Choroid plexus epithelial cell (primary cell): ENCODE measurements at regions not wholly inside any gene's neighbourhood (a gene's known extent, or its start where the extent isn't known, plus 50 kb on each side); places are given as distances from the start of the nearest gene placed in this dataset.

Experiments
- DNase-seq: peaks from one replicate; pipeline ENCODE4 v3.0.0-alpha.2; 2010; ENCODE audit warnings: low read depth
- H3K4me3 ChIP-seq: 2 replicates; pipeline ENCODE4 v1.5.1; 2011; ENCODE audit warnings: low read depth, mild to moderate bottlenecking, control low read depth, low read length, moderate library complexity
- CTCF ChIP-seq: conservative IDR thresholded peaks from 2 replicates; pipeline ENCODE4 v1.5.1; 2011; ENCODE audit warnings: low read depth, mild to moderate bottlenecking, control low read depth, inconsistent platforms, low read length, moderate library complexity

GRCh38 chr5:74500110-74500917 is 140.2 kb downstream of the ENC1 start:
- no peak for TF ChIP-seq CTCF
- no peak overlapping the region for H3K4me3 ChIP-seq
- DNase-seq: no peak

DNA sequence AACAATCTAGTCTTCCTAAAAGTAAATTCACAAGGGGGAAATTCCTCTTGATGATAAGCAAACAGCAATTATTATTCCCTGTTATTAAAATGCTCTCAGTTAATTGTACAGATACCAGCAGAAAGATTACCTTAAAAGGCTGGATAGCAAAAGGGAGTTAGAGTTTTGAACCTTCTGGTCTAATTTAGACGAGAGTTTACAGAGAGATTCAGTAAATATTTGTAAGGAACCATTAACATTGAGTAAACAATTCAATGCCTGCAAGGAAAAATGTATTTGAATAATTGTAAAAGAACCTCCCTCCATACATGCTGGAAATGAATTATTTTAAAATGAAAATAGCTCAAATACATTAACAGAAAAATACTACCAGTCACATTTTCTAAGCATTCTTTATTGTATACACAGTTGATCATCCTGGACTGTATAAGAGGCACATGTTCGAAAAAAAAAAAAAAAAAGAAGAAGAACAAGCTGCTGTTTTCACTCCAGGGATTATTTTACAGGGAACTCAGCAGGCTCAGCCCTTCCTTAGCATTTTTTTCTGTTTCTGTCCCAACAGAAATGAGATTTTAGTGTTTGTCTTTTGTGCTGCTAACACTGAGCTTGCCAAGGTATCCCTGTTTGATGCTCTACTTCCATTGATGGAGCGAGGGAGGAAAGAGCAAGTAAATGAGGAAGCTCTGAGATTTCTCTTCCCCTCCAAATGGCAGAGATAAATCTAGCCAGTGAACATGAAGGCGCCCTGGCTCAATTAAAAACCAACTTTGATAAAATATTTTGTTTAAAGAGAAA is 141.1 kb downstream of the ENC1 start:
- no peak overlapping the region for H3K4me3 ChIP-seq
- DNase-seq: no peak
- no peak for TF ChIP-seq CTCF

DNA sequence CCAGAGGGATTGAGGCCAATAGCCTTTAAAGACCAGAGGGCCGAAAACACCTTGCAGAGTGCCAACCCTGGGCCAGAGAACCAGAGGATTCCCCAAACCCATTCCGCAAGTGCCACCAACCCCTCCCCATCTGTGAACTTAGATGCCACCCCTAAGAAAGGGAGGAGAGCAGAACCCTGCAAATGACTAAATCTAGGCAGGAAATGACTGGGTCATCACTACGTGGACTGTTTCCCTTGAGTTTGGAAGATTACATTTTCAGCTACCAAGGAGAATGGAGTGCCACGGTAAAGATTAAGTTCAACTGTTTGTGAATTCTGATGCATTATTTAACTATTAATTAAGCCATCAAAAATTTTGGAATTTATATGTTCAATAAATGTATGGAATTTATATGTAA is 142.8 kb downstream of the ENC1 start:
- no peak overlapping the region for H3K4me3 ChIP-seq
- no peak for TF ChIP-seq CTCF
- DNase-seq: peak; percentile 13

- no peak for DNase-seq
- H3K4me3 ChIP-seq: no peak overlapping the region
- no peak for TF ChIP-seq CTCF
Measured at GRCh38 chr5:74493411-74493810, 147.1 kb downstream of the ENC1 start.

DNA sequence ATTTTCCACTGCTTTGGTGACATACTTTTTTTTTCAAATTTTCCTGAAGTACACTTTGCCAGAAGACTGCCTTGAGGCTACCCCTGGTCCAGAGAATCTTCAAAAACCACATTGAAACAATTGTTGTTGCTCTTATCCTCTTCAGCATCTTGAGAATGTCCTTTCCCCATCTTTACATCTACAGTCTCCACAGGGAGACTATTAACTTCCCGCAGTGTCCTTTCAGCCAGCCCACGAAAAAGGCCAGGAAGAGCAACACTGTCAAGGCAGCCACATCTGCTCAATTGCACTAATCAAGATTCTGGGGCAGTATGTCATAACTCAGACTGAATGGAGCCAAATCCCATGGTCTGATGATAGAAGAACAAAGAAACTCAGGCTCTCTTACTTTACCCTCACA is 148.3 kb downstream of the ENC1 start:
- no peak overlapping the region for H3K4me3 ChIP-seq
- no peak for TF ChIP-seq CTCF
- no peak for DNase-seq

GRCh38 chr5:74491586-74491985 is 148.9 kb downstream of the ENC1 start:
- DNase-seq: no peak
- H3K4me3 ChIP-seq: no peak overlapping the region
- TF ChIP-seq CTCF: no peak
